ENCODE measurements at regions not wholly inside any gene's neighbourhood (a gene's known extent, or its start where the extent isn't known, plus 50 kb on each side); places are given as distances from the start of the nearest gene placed in this dataset.
"Not testable (repeated sequence)": the region's sequence is repeated elsewhere in the genome, so short reads cannot be mapped to it uniquely, and the experiment has no call there.

- TF ChIP-seq POLR2A (IDR thresholded peaks at IDR 0.05; ENCODE audit: low read depth, low read length), result no peak
- no peak for FAIRE-seq
- DNase-seq (ENCODE audit: insufficient read length, low spot score), result no peak
Measured at GRCh38 chr11:97742717-97743116, 1278.0 kb upstream of the CNTN5 start.

- FAIRE-seq, result no peak
- TF ChIP-seq POLR2A (IDR thresholded peaks at IDR 0.05; ENCODE audit: low read depth, low read length), result no peak
Measured at GRCh38 chr11:97743205-97743742, 1277.5 kb upstream of the CNTN5 start.

GRCh38 chr11:97745515-97746050 is 1275.2 kb upstream of the CNTN5 start:
- no peak for TF ChIP-seq POLR2A (IDR thresholded peaks at IDR 0.05; ENCODE audit: low read depth, low read length)
- FAIRE-seq, result no peak
- DNase-seq (ENCODE audit: insufficient read length, low spot score), result no peak

More at GRCh38 chr11:97743205-97743742, 1277.5 kb upstream of the CNTN5 start:
- no peak for DNase-seq (ENCODE audit: insufficient read length, low spot score)

GRCh38 chr11:97746818-97747217 is 1273.9 kb upstream of the CNTN5 start:
- TF ChIP-seq POLR2A (IDR thresholded peaks at IDR 0.05; ENCODE audit: low read depth, low read length), result no peak
- FAIRE-seq (no peak), DNase-seq (ENCODE audit: insufficient read length, low spot score) (no peak)

GRCh38 chr11:97751405-97751804 is 1269.3 kb upstream of the CNTN5 start:
- no peak for DNase-seq (ENCODE audit: insufficient read length, low spot score)
- no peak for FAIRE-seq
- no peak for TF ChIP-seq POLR2A (IDR thresholded peaks at IDR 0.05; ENCODE audit: low read depth, low read length)

- TF ChIP-seq POLR2A (IDR thresholded peaks at IDR 0.05; ENCODE audit: low read depth, low read length), result no peak
- DNase-seq (ENCODE audit: insufficient read length, low spot score) (no peak), FAIRE-seq (no peak)
Measured at GRCh38 chr11:97751952-97752351, 1268.8 kb upstream of the CNTN5 start.

- FAIRE-seq (no peak), DNase-seq (ENCODE audit: insufficient read length, low spot score) (no peak)
- no peak for TF ChIP-seq POLR2A (IDR thresholded peaks at IDR 0.05; ENCODE audit: low read depth, low read length)
Measured at GRCh38 chr11:97754976-97755375, 1265.8 kb upstream of the CNTN5 start.

- FAIRE-seq (no peak), DNase-seq (ENCODE audit: insufficient read length, low spot score) (no peak)
- TF ChIP-seq POLR2A (IDR thresholded peaks at IDR 0.05; ENCODE audit: low read depth, low read length), result no peak
Measured at GRCh38 chr11:97756571-97757335, 1264.0 kb upstream of the CNTN5 start.

GRCh38 chr11:97761175-97761574 is 1259.6 kb upstream of the CNTN5 start:
- FAIRE-seq, result no peak
- TF ChIP-seq POLR2A (IDR thresholded peaks at IDR 0.05; ENCODE audit: low read depth, low read length), result no peak

GRCh38 chr11:97764193-97764592 is 1256.6 kb upstream of the CNTN5 start:
- no peak for DNase-seq (ENCODE audit: insufficient read length, low spot score)
- TF ChIP-seq POLR2A (IDR thresholded peaks at IDR 0.05; ENCODE audit: low read depth, low read length), result no peak
- FAIRE-seq, result no peak

More at GRCh38 chr11:97761175-97761574, 1259.6 kb upstream of the CNTN5 start:
- no peak for DNase-seq (ENCODE audit: insufficient read length, low spot score)

GRCh38 chr11:97764605-97765004 is 1256.1 kb upstream of the CNTN5 start:
- TF ChIP-seq POLR2A (IDR thresholded peaks at IDR 0.05; ENCODE audit: low read depth, low read length), result no peak
- no peak for FAIRE-seq
- no peak for DNase-seq (ENCODE audit: insufficient read length, low spot score)

GRCh38 chr11:97770570-97770969 is 1250.2 kb upstream of the CNTN5 start:
- no peak for FAIRE-seq
- no peak for TF ChIP-seq POLR2A (IDR thresholded peaks at IDR 0.05; ENCODE audit: low read depth, low read length)
- no peak for DNase-seq (ENCODE audit: insufficient read length, low spot score)

GRCh38 chr11:97772705-97773104 is 1248.0 kb upstream of the CNTN5 start:
- no peak for DNase-seq (ENCODE audit: insufficient read length, low spot score)
- TF ChIP-seq POLR2A (IDR thresholded peaks at IDR 0.05; ENCODE audit: low read depth, low read length), result no peak
- FAIRE-seq, result no peak

- DNase-seq (ENCODE audit: insufficient read length, low spot score); FAIRE-seq: not testable (repeated sequence)
Measured at GRCh38 chr11:97784388-97784787, 1236.4 kb upstream of the CNTN5 start.

GRCh38 chr11:97786961-97787360 is 1233.8 kb upstream of the CNTN5 start:
- no peak for TF ChIP-seq POLR2A (IDR thresholded peaks at IDR 0.05; ENCODE audit: low read depth, low read length)
- FAIRE-seq, result no peak
- no peak for DNase-seq (ENCODE audit: insufficient read length, low spot score)
